ENCODE measurements at regions not wholly inside any gene's neighbourhood (a gene's known extent, or its start where the extent isn't known, plus 50 kb on each side); places are given as distances from the start of the nearest gene placed in this dataset.

- peaks cover 41% of the 10 kb centered on the region for H3K4me1 Mint-ChIP-seq (ENCODE audit: low read depth)
- H3K27me3 Mint-ChIP-seq: no peaks in the 10 kb centered on the region
- H3K36me3 Mint-ChIP-seq: no peaks in the 10 kb centered on the region
- H3K27ac Mint-ChIP-seq: peak overlapping the region; percentile 98
- H3K9me3 Mint-ChIP-seq (ENCODE audit: low read depth): no peaks in the 10 kb centered on the region
- no peak overlapping the region for H3K4me3 Mint-ChIP-seq
Observed at GRCh38 chr10:110413049-110413783, 84.5 kb upstream of the DUSP5 start.

DNA sequence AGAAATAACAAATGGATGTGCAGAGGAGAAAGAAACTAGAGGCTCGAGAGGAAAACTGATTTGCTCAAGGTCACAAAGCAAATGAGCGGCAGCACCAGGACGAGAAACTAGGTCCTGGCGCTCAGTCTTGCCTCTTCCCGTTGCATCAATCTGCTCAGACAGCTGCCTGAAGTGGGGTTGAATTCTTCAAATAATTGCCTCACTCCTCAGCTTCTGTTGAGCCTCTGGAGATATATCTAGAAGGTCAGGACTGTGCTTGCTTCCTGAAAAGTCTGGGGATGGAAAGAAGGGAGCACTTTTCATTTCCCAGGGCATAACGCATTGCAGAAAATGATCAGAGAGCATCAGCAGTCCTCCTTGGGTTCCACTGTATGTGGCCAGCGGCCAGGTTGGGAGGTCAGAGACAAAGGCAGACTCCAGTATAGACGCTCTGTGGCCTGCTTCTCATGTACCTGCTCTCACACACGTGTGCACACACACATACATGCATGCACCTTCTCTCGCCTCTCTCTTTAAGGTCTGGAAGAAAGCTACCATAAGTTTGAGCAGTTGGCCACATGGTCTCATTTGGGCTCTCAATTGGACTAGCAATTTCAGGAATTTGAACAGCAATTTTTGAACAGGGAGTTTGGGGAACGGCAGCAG, 83.7 kb upstream of the DUSP5 start:
- Mint-ChIP-seq H3K9me3 (ENCODE audit: low read depth) (no peaks in the 10 kb centered on the region), H3K4me3 (peak overlapping the region; percentile 76), H3K36me3 (no peaks in the 10 kb centered on the region), H3K27me3 (no peaks in the 10 kb centered on the region), H3K27ac (peak overlapping the region; percentile 98), H3K4me1 (ENCODE audit: low read depth) (peaks cover 41% of the 10 kb centered on the region)

DNA sequence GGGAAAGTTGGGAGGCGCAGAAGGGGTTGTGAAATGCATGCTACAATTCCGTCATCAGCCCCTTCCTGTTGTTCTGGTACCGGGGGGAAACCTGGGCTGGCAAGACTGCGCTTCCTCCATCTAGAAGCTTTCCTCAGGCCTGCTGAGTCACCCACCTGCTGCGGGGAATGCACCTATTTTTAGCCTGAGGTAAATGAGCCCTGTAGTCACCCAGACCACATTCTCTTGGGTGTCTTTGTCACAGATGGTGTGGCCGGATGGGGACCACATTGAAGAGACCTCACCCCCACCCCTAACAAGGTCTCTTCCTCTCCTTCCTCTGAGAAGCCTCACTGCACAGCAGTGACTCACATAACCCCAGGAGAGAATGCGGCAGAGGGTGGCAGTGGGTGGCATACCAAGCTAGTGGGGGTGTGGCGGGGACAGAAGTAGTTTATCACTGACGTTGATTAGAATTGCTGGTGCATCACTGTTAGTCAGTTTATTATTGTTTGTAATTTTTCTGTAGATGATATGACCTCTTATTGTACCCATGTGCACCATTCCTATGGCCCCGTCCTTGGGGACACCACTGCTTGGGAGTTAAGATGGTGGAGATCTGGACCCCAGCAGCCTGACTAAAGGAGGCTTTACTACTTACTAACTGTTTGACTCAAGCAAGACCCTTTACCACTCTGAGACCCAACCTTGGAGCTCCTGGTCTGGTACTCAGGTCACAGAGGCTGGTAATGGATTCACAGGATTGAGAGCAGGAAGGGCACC, 83.0 kb upstream of the DUSP5 start:
- Mint-ChIP-seq H3K4me3 (peak overlapping the region; percentile 76), H3K36me3 (no peaks in the 10 kb centered on the region), H3K27me3 (peaks cover 1% of the 10 kb centered on the region), H3K9me3 (ENCODE audit: low read depth) (no peaks in the 10 kb centered on the region), H3K27ac (peak overlapping the region; percentile 98), H3K4me1 (ENCODE audit: low read depth) (peaks cover 44% of the 10 kb centered on the region)

GRCh38 chr10:110415809-110416208, 81.9 kb upstream of the DUSP5 start:
- Mint-ChIP-seq H3K27me3 (peaks cover 1% of the 10 kb centered on the region), H3K4me3 (no peak overlapping the region), H3K4me1 (ENCODE audit: low read depth) (peaks cover 52% of the 10 kb centered on the region), H3K36me3 (no peaks in the 10 kb centered on the region), H3K9me3 (ENCODE audit: low read depth) (no peaks in the 10 kb centered on the region), H3K27ac (peak overlapping the region; percentile 22)

DNA sequence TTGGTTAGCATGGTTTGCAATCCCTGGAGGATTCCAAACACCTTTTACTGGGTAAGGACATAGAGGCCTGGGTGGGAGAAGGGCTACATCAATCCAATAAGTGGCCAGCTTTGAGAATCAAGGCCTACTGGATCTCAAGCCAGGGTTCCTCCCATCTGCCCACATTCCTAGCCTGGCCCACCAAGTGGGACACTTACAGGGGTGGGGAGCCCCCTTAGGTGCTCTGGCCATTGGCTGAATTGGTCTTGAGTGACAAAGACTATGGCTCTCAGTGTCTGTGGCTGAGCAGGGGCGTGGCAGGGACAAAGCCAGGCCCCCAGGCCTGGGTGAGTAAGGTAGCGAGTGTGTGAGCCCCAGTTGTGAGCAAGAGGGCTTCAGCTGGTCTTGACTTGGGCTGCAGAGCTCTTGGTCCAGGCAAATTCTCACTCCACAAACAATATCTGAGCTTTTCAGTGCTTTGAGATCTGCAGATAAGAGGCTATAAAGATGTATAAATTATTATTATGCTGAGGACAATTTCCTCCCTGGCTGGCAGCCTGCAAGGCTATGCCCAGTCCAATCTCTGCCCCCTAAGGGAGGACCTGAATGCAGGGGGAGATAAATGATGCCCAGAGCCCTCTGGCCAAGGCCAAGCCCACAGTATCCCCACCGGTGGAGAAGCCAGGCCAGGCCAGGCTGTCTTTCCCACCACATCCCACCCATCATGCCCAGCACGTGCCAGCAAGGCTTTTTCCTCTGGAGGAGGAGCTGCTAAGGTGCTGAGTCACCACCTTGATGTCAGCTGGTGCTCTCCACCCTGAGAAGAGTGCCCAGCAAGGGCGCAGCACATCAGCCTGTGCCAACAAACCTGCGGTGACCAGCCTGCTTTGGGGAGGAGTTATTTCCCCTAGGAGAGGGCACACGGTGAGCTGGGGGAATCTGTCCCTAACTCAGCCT, 80.7 kb upstream of the DUSP5 start:
- H3K27ac Mint-ChIP-seq: no peak overlapping the region
- peaks cover 1% of the 10 kb centered on the region for H3K27me3 Mint-ChIP-seq
- H3K9me3 Mint-ChIP-seq (ENCODE audit: low read depth): no peaks in the 10 kb centered on the region
- H3K36me3 Mint-ChIP-seq: no peaks in the 10 kb centered on the region
- H3K4me3 Mint-ChIP-seq: no peak overlapping the region
- peaks cover 54% of the 10 kb centered on the region for H3K4me1 Mint-ChIP-seq (ENCODE audit: low read depth)

GRCh38 chr10:110418218-110418617, 79.5 kb upstream of the DUSP5 start:
- no peak overlapping the region for H3K4me3 Mint-ChIP-seq
- no peaks in the 10 kb centered on the region for H3K36me3 Mint-ChIP-seq
- H3K27ac Mint-ChIP-seq: no peak overlapping the region
- peaks cover 46% of the 10 kb centered on the region for H3K4me1 Mint-ChIP-seq (ENCODE audit: low read depth)
- peaks cover 1% of the 10 kb centered on the region for H3K27me3 Mint-ChIP-seq
- H3K9me3 Mint-ChIP-seq (ENCODE audit: low read depth): no peaks in the 10 kb centered on the region

- Mint-ChIP-seq H3K4me1 (ENCODE audit: low read depth) (peaks cover 35% of the 10 kb centered on the region), H3K4me3 (no peak overlapping the region), H3K36me3 (no peaks in the 10 kb centered on the region), H3K9me3 (ENCODE audit: low read depth) (no peaks in the 10 kb centered on the region), H3K27ac (no peak overlapping the region), H3K27me3 (peaks cover 1% of the 10 kb centered on the region)
Observed at GRCh38 chr10:110419265-110419664, 78.4 kb upstream of the DUSP5 start.

DNA sequence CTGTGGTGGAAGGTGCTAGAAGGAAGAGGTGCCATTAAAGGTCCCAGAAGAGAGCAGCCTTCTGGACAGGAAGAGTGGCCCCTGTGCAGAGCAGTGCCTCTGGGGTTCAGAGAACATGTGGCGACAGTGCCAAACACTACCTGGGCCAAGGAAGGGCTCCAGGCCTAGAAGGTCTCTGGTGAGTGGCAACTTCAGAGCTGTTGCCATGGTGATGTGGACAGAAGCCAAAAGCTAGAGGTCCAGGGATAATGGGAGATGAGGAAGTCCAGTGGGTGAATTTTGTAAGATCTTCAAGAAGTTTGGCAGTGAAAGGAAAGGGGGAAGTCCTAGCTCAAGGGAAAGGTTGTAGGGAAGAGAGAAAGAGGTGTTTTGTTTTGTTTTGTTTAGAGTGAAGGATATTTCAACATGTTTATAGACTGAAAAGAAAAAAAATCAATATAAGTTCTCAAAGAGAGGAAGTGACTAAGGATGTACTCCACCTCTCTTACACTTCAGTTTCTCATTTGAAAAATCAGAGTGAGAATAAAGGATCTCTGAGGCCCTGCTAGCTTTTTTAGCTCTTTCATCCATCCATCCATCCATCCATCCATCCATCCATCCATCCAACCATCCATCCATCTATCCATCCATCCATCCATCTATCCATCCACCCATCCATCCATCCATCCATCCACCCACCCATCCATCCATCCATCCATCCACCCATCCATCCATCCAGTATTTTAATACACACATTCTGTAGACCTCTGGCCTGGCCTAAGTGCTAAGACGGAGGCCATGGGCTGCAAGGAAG, 77.1 kb upstream of the DUSP5 start:
- peaks cover 24% of the 10 kb centered on the region for H3K4me1 Mint-ChIP-seq (ENCODE audit: low read depth)
- no peaks in the 10 kb centered on the region for H3K36me3 Mint-ChIP-seq
- H3K4me3 Mint-ChIP-seq: no peak overlapping the region

DNA sequence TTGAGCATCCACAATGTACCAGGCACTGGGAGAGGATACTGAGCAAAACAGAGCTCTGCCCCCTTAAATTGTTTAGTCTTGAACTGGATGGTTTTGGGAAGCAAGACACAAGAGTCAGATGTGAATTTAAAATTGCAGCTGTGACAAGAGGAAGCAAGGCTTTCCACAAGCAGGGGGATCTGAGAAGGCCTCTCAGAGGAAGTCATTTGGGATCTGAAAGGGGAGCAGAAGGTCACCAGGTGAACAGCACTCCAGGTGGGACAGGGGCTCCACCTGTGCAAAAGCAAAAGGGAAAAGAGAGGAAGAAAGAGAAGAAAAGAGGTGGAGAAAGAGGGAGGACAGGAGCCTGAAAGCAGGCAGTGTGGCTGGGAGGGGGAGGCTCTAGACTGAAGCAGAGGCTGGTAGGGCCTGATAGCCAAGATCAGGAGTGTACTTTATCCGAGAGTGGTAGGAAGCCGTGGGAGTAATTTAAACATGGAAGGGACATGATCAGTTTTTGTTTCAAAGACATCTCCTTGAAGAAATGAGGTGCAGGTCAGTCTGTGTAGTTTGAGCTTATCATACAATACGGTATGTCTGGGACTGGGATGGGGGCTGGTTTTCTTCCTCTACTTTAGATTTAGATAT, 76.1 kb upstream of the DUSP5 start:
- no peak overlapping the region for H3K4me3 Mint-ChIP-seq
- peaks cover 28% of the 10 kb centered on the region for H3K4me1 Mint-ChIP-seq (ENCODE audit: low read depth)
- no peaks in the 10 kb centered on the region for H3K36me3 Mint-ChIP-seq

More for the DNA sequence above, 77.1 kb upstream of the DUSP5 start:
- Mint-ChIP-seq H3K27ac (peak overlapping the region; percentile 38), H3K27me3 (peaks cover 1% of the 10 kb centered on the region), H3K9me3 (ENCODE audit: low read depth) (no peaks in the 10 kb centered on the region)

DNA sequence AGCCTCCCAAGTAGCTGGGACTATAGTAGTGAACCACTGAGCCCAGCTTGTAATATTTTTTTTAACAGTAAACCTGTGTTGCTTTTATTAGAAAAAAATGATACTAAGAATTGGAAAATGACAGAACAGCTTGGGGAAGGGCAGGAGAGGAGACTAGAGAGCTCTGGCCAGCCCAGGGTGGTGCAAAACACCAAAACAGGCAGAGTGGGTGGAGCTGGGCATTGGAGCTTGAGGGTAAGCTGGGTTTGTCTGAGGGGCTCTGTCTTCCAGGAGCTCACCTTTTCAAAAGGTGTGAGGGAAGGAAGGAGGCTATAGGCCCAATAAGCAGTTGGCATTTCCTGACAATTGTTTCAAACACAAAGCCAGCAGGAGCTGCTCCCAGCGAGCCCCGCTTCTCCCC, 75.2 kb upstream of the DUSP5 start:
- Mint-ChIP-seq H3K9me3 (ENCODE audit: low read depth) (no peaks in the 10 kb centered on the region), H3K36me3 (no peaks in the 10 kb centered on the region), H3K4me1 (ENCODE audit: low read depth) (peaks cover 29% of the 10 kb centered on the region), H3K27me3 (peaks cover 1% of the 10 kb centered on the region), H3K27ac (no peak overlapping the region), H3K4me3 (no peak overlapping the region)

More for the DNA sequence above, 76.1 kb upstream of the DUSP5 start:
- Mint-ChIP-seq H3K27ac (no peak overlapping the region), H3K27me3 (peaks cover 1% of the 10 kb centered on the region), H3K9me3 (ENCODE audit: low read depth) (no peaks in the 10 kb centered on the region)

DNA sequence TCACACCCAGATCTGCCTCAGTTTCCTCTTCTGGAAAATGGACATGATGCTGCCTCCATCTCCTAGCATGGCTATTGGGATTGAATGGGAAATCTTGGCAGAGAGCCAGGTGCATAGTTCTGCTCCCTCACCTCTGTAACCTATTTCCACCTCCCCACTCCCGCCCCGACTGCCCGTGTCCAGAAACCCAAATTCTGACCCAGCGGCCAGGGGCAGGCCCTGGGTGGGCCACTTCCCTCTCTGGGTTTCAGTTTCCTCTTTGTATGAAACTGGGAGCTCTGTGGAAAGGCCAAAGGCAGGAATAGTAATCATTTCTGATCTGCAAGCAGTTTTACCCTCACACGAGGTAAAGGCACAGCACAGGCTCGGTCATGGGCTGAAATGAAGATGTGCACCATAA, 74.1 kb upstream of the DUSP5 start:
- Mint-ChIP-seq H3K27me3 (peaks cover 1% of the 10 kb centered on the region), H3K9me3 (ENCODE audit: low read depth) (no peaks in the 10 kb centered on the region), H3K4me1 (ENCODE audit: low read depth) (peaks cover 29% of the 10 kb centered on the region), H3K36me3 (no peaks in the 10 kb centered on the region), H3K4me3 (no peak overlapping the region), H3K27ac (peak overlapping the region; percentile 22)

DNA sequence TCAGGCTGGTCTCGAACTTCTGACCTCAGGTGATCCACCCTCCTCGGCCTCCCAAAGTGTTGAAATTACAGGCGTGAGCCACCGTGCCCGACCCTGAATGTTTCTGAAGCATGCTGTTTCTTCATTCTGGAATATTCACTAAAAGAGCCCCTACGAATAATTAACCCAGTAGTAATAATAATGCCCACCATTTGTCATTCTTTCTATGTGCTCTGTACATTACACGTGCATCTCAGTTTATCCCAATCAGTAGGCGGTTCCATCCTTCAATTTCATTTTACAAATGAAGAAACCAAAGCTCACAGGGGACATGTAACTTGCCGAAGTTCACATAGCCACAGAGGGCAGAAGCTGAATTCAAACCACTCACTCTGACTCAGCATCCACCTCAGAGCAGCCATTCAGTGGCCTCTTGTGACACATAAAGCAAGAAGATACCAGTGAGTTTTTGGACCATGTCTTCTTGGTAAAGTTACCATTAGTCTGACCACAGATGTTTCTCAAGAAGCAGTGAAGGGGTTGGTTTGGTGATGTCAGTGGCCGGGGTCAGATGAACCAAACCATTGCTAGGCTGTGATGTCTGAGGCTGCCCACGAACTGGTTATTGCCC, 71.9 kb upstream of the DUSP5 start:
- peak overlapping the region; percentile 89 for H3K27ac Mint-ChIP-seq

More for the DNA sequence above, 71.9 kb upstream of the DUSP5 start:
- Mint-ChIP-seq H3K9me3 (ENCODE audit: low read depth) (no peaks in the 10 kb centered on the region), H3K27me3 (no peaks in the 10 kb centered on the region), H3K4me3 (peak overlapping the region; percentile 39), H3K36me3 (no peaks in the 10 kb centered on the region), H3K4me1 (ENCODE audit: low read depth) (peaks cover 19% of the 10 kb centered on the region)

Measured in activated naive CD8-positive, alpha-beta T cell (primary cell).